GM12878 (cell line): ENCODE measurements at regions not wholly inside any gene's neighbourhood (a gene's known extent, or its start where the extent isn't known, plus 50 kb on each side); places are given as distances from the start of the nearest gene placed in this dataset.

Experiments used
- ATAC-seq: fragments of 200-7000 bp; cut with Tn5 transposase; 3 replicates; pipeline ENCODE4 v1.9.1; 2020; ENCODE audit warnings: mild to moderate bottlenecking, moderate library complexity
- BruUV-seq: library from RNA; stranded (reverse); fragments of 400-500 nt; replicated peaks from 2 replicates; lab custom pipeline; 2021; lab: Mats Ljungman, UMichigan
- CTCF ChIA-PET: fragments of 300-600 bp; sonication (Branson Sonifier 250); formaldehyde crosslinking; extraction: SDS; loops from one replicate; lab custom pipeline; 2021; ENCODE audit warnings: inconsistent platforms; lab: Yijun Ruan, JAX
- POLR2A ChIA-PET: fragments of 350-600 bp; formaldehyde crosslinking; extraction: SDS; loops from one replicate; lab custom pipeline; 2021; ENCODE audit warnings: inconsistent platforms; lab: Charles Lee
- RAD21 ChIA-PET: fragments of 300-600 bp; sonication (Branson Sonifier 250); formaldehyde crosslinking; loops from one replicate; lab custom pipeline; 2023; ENCODE audit warnings: antibody characterized with exemption; ENCODE audit not compliant: unreplicated experiment; lab: Charles Lee
- SMC1A ChIA-PET: fragments of 300-600 bp; sonication (Branson Sonifier 250); formaldehyde crosslinking; loops from one replicate; lab custom pipeline; 2023; ENCODE audit not compliant: unreplicated experiment, uncharacterized antibody; lab: Charles Lee
- DNase-seq: peaks from one replicate; pipeline ENCODE4 v3.0.0-alpha.2; 2011; ENCODE audit warnings: low read depth, low spot score
- FAIRE-seq: peaks from 3 replicates; lab custom pipeline; 2011; peaks lifted over from hg19 to GRCh38; lab: Jason Lieb, UNC
- H2AFZ ChIP-seq: 2 replicates; pipeline ENCODE4 v1.6.0; 2011; ENCODE audit warnings: low read depth, low read length, control low read depth; ENCODE audit not compliant: control insufficient read depth
- H3K27ac ChIP-seq: 2 replicates; pipeline ENCODE4 v1.5.1; 2011; ENCODE audit warnings: control low read depth; ENCODE audit not compliant: control insufficient read depth, insufficient read depth
- H3K27me3 ChIP-seq, 2 experiments: replicated peaks in 1 of 2; 2 replicates each; pipeline versions ENCODE4 v1.6.0 to v1.6.1; 2011; ENCODE audit warnings: low read length in 1 of 2; ENCODE audit not compliant: control insufficient read depth in 2 of 2, insufficient read depth in 2 of 2
- H3K36me3 ChIP-seq, 2 experiments: 2 replicates each; pipeline ENCODE4 v1.5.1; 2011; ENCODE audit warnings: low read length in 1 of 2; ENCODE audit not compliant: control insufficient read depth in 2 of 2, insufficient read depth in 2 of 2
- H3K4me1 ChIP-seq: 2 replicates; pipeline ENCODE4 v1.6.1; 2011; ENCODE audit warnings: mild to moderate bottlenecking, low read length, moderate library complexity, mixed read lengths; ENCODE audit not compliant: control insufficient read depth, insufficient read depth
- H3K4me2 ChIP-seq: 2 replicates; pipeline ENCODE4 v1.6.0; 2011; ENCODE audit warnings: control low read depth; ENCODE audit not compliant: control insufficient read depth, insufficient read depth
- H3K4me3 ChIP-seq: fragments of 200-600 bp; sonication (generic); 2 replicates; pipeline ENCODE4 v1.5.1; 2016
- H3K79me2 ChIP-seq: 2 replicates; pipeline ENCODE4 v1.6.0; 2011; ENCODE audit warnings: low read length; ENCODE audit not compliant: control insufficient read depth, insufficient read depth
- H3K9ac ChIP-seq: 2 replicates; pipeline ENCODE4 v1.8.0; 2011; ENCODE audit warnings: low read length, control low read depth, mixed read lengths; ENCODE audit not compliant: control insufficient read depth, insufficient read depth
- H3K9me3 ChIP-seq: replicated peaks from 3 replicates; pipeline ENCODE4 v1.5.1; 2011; ENCODE audit warnings: mild to moderate bottlenecking, low read length; ENCODE audit not compliant: control insufficient read depth, insufficient read depth
- H4K20me1 ChIP-seq: 2 replicates; pipeline ENCODE4 v1.6.0; 2011; ENCODE audit not compliant: control insufficient read depth, insufficient read depth
- CHD4 ChIP-seq: fragments of 200-600 bp; sonication (generic); IDR thresholded peaks from 2 replicates; pipeline ENCODE4 v1.6.1; 2016; ENCODE audit warnings: mild to moderate bottlenecking
- HCFC1 ChIP-seq: fragments of 150-350 bp; IDR thresholded peaks from 2 replicates; pipeline ENCODE4 v1.6.1; 2014; ENCODE audit warnings: low read length
- NBN ChIP-seq: fragments of 450-650 bp; IDR thresholded peaks from 2 replicates; pipeline ENCODE4 v1.6.1; 2016
- RELA ChIP-seq: fragments of 450-650 bp; IDR thresholded peaks from 2 replicates; pipeline ENCODE4 v1.8.0; 2014; ENCODE audit warnings: borderline replicate concordance; ENCODE audit not compliant: partially characterized antibody
- SMAD1 ChIP-seq: fragments of 450-650 bp; IDR thresholded peaks from 2 replicates; pipeline ENCODE4 v1.6.1; 2018; ENCODE audit warnings: mild to moderate bottlenecking, low read depth; ENCODE audit not compliant: partially characterized antibody
- SUPT20H ChIP-seq: IDR thresholded peaks from 2 replicates; pipeline ENCODE4 v1.6.1; 2011; ENCODE audit warnings: low read depth, mild to moderate bottlenecking, low read length, moderate library complexity, borderline replicate concordance; ENCODE audit not compliant: control insufficient read depth
- TAF1 ChIP-seq: IDR thresholded peaks from 2 replicates; pipeline ENCODE4 v1.6.1; 2011; ENCODE audit warnings: mild to moderate bottlenecking, low read depth, low read length, borderline replicate concordance
- TBL1XR1 ChIP-seq: IDR thresholded peaks from 2 replicates; pipeline ENCODE4 v1.6.1; 2012; ENCODE audit warnings: low read depth, low read length, improper control_type of control experiment
- ZNF384 ChIP-seq: IDR thresholded peaks from 2 replicates; pipeline ENCODE4 v1.6.1; 2012; ENCODE audit warnings: low read depth, mild to moderate bottlenecking, low read length, improper control_type of control experiment, borderline replicate concordance
- WGBS: methylation state at CpG from one replicate; pipeline ENCODE4 v1.1.6; 2016; ENCODE audit warnings: low lambda C conversion rate; ENCODE audit not compliant: insufficient replicate concordance, insufficient coverage; ENCODE audit errors: missing lambda C conversion rate; 5-methylcytosine and 5-hydroxymethylcytosine counted together
- in situ Hi-C: fragments of 300-500 bp; cut with MboI; formaldehyde crosslinking; loops from 9 replicates; pipeline ENCODE4 v1.14.3; 2018; ENCODE audit warnings: mixed read lengths
- intact Hi-C: fragments of 100-400 bp; cut with micrococcal nuclease; formaldehyde crosslinking; loops from one replicate; pipeline ENCODE4 v1.14.2; 2022; ENCODE audit not compliant: unreplicated experiment
- TF ChIP-seq, protein P1 (sequence below): fragments of 450-650 bp; IDR thresholded peaks from 2 replicates; pipeline ENCODE4 v1.6.1; 2017; ENCODE audit warnings: mild to moderate bottlenecking, moderate library complexity
- TF ChIP-seq, protein P2 (sequence below): fragments of 450-650 bp; IDR thresholded peaks from 2 replicates; pipeline ENCODE4 v1.6.1; 2016; ENCODE audit warnings: mild to moderate bottlenecking, moderate library complexity, borderline replicate concordance
- TF ChIP-seq, protein P3 (sequence below): fragments of 450-650 bp; formaldehyde crosslinking; IDR thresholded peaks from 2 replicates; pipeline ENCODE4 v1.4.0; 2020; ENCODE audit warnings: mild to moderate bottlenecking, moderate library complexity

DNA sequence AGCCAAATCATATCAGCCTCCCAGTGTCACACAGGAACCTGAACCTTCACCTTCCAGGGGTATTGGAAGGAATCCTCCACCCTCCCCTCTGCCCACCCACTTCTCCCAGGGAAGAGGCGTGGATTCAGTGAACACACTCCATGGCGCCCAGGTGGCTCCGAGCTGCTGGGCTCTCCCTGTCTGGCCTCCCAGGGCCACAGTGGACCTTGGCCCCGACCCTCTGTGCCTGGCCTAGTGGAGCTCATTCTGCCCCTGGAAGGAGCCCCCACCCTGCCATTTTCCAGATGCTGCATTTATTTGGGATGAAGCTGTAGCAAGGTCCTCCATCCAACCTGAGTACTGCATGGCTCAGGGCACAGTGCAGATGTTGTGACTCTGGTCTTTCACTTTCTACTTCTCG lies 1340.1 kb downstream of the TBC1D22A start (continued):
- TF ChIP-seq SUPT20H (no peak), CHD4 (no peak), SMAD1 (no peak), NBN (no peak), TAF1 (no peak)

DNA sequence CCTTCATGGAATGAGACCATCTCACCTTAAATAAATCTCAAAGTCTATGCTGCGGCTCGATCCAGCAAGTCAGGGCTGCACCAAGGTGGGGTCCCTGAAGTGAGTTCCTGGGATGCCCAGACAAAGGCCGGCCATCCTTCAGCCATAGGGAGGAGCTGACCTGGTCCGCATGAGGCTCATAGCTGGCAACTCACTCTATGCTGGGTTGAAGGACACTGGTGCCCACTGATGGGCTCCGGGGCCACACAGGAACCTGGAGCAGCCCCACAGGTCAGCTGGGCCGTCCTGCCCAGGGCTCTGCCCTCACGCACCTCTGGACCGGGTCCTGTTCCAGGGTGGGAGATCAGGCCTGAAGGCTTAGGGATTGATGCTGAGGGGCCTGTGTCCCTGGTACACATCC lies 1339.3 kb downstream of the TBC1D22A start:
- FAIRE-seq (no peak), ATAC-seq (no peak), DNase-seq (no peak)
- peaks cover 34% of the 10 kb centered on the region for H3K4me1 ChIP-seq
- no peak overlapping the region for H3K4me3 ChIP-seq
- no peaks in the 10 kb centered on the region for H4K20me1 ChIP-seq
- H3K9me3 ChIP-seq: peaks cover 3% of the 10 kb centered on the region; the same call in 2 of the 3 replicates
- RAD21 ChIA-PET: no interaction called here
- H3K36me3 ChIP-seq: no peaks in the 10 kb centered on the region
- no peak overlapping the region for H3K4me2 ChIP-seq
- H3K27me3 ChIP-seq: no peaks in the 10 kb centered on the region
- in situ Hi-C loops (no loop called here), intact Hi-C loops (no loop called here)
- SMC1A ChIA-PET: no interaction called here
- WGBS: 95% methylated on average over 8 of the region's 8 CpGs
- H2AFZ ChIP-seq: no peak overlapping the region
- TF ChIP-seq HCFC1 (no peak), ZNF384 (no peak), TBL1XR1 (no peak), TAF1 (no peak), RELA (no peak)
- TF ChIP-seq, protein P1, sequence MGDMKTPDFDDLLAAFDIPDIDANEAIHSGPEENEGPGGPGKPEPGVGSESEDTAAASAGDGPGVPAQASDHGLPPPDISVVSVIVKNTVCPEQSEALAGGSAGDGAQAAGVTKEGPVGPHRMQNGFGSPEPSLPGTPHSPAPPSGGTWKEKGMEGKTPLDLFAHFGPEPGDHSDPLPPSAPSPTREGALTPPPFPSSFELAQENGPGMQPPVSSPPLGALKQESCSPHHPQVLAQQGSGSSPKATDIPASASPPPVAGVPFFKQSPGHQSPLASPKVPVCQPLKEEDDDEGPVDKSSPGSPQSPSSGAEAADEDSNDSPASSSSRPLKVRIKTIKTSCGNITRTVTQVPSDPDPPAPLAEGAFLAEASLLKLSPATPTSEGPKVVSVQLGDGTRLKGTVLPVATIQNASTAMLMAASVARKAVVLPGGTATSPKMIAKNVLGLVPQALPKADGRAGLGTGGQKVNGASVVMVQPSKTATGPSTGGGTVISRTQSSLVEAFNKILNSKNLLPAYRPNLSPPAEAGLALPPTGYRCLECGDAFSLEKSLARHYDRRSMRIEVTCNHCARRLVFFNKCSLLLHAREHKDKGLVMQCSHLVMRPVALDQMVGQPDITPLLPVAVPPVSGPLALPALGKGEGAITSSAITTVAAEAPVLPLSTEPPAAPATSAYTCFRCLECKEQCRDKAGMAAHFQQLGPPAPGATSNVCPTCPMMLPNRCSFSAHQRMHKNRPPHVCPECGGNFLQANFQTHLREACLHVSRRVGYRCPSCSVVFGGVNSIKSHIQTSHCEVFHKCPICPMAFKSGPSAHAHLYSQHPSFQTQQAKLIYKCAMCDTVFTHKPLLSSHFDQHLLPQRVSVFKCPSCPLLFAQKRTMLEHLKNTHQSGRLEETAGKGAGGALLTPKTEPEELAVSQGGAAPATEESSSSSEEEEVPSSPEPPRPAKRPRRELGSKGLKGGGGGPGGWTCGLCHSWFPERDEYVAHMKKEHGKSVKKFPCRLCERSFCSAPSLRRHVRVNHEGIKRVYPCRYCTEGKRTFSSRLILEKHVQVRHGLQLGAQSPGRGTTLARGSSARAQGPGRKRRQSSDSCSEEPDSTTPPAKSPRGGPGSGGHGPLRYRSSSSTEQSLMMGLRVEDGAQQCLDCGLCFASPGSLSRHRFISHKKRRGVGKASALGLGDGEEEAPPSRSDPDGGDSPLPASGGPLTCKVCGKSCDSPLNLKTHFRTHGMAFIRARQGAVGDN: no peak
- TF ChIP-seq, protein P2, sequence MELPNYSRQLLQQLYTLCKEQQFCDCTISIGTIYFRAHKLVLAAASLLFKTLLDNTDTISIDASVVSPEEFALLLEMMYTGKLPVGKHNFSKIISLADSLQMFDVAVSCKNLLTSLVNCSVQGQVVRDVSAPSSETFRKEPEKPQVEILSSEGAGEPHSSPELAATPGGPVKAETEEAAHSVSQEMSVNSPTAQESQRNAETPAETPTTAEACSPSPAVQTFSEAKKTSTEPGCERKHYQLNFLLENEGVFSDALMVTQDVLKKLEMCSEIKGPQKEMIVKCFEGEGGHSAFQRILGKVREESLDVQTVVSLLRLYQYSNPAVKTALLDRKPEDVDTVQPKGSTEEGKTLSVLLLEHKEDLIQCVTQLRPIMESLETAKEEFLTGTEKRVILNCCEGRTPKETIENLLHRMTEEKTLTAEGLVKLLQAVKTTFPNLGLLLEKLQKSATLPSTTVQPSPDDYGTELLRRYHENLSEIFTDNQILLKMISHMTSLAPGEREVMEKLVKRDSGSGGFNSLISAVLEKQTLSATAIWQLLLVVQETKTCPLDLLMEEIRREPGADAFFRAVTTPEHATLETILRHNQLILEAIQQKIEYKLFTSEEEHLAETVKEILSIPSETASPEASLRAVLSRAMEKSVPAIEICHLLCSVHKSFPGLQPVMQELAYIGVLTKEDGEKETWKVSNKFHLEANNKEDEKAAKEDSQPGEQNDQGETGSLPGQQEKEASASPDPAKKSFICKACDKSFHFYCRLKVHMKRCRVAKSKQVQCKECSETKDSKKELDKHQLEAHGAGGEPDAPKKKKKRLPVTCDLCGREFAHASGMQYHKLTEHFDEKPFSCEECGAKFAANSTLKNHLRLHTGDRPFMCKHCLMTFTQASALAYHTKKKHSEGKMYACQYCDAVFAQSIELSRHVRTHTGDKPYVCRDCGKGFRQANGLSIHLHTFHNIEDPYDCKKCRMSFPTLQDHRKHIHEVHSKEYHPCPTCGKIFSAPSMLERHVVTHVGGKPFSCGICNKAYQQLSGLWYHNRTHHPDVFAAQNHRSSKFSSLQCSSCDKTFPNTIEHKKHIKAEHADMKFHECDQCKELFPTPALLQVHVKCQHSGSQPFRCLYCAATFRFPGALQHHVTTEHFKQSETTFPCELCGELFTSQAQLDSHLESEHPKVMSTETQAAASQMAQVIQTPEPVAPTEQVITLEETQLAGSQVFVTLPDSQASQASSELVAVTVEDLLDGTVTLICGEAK: no peak
- TF ChIP-seq, protein P3, sequence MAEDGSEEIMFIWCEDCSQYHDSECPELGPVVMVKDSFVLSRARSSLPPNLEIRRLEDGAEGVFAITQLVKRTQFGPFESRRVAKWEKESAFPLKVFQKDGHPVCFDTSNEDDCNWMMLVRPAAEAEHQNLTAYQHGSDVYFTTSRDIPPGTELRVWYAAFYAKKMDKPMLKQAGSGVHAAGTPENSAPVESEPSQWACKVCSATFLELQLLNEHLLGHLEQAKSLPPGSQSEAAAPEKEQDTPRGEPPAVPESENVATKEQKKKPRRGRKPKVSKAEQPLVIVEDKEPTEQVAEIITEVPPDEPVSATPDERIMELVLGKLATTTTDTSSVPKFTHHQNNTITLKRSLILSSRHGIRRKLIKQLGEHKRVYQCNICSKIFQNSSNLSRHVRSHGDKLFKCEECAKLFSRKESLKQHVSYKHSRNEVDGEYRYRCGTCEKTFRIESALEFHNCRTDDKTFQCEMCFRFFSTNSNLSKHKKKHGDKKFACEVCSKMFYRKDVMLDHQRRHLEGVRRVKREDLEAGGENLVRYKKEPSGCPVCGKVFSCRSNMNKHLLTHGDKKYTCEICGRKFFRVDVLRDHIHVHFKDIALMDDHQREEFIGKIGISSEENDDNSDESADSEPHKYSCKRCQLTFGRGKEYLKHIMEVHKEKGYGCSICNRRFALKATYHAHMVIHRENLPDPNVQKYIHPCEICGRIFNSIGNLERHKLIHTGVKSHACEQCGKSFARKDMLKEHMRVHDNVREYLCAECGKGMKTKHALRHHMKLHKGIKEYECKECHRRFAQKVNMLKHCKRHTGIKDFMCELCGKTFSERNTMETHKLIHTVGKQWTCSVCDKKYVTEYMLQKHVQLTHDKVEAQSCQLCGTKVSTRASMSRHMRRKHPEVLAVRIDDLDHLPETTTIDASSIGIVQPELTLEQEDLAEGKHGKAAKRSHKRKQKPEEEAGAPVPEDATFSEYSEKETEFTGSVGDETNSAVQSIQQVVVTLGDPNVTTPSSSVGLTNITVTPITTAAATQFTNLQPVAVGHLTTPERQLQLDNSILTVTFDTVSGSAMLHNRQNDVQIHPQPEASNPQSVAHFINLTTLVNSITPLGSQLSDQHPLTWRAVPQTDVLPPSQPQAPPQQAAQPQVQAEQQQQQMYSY (CRISPR knock-in tag): no peak
- H3K9ac ChIP-seq: no peak overlapping the region
- POLR2A ChIA-PET: no interaction called here
- H3K27ac ChIP-seq: no peak overlapping the region
- H3K79me2 ChIP-seq: no peaks in the 10 kb centered on the region
- CTCF ChIA-PET: no interaction called here
- BruUV-seq: no TSS peak
